OCI-LY7 (cell line): ENCODE measurements at regions not wholly inside any gene's neighbourhood (a gene's known extent, or its start where the extent isn't known, plus 50 kb on each side); places are given as distances from the start of the nearest gene placed in this dataset.

Experiments
- CTCF ChIP-seq: fragments of 200-600 bp; sonication (generic); conservative IDR thresholded peaks from 2 replicates; pipeline ENCODE4 v1.5.1; 2014; ENCODE audit warnings: mild to moderate bottlenecking, antibody characterized with exemption, low read length, moderate library complexity, mixed read lengths
- EZH2phosphoT487 ChIP-seq: fragments of 200-600 bp; sonication (generic); IDR thresholded peaks from 2 replicates; pipeline ENCODE4 v1.6.1; 2018; ENCODE audit warnings: low read depth, borderline replicate concordance, mild to moderate bottlenecking, mixed run types, antibody characterized with exemption, low read length, moderate library complexity, mixed read lengths

DNA sequence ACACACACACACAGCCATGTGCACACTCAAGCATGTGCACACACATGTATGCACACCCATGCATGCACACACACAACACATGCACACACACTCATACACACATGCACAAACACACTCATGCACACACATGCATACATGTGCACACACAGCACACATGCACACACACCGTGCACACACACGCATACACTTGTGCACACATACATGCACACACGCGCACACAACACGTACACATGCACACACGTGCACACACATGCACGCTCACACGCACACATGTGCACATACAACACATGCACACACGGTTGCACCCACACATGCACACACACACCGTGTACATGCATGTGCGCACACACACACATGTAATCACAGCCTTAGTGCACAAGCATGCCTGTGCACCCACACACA lies 230.4 kb upstream of the GSE1 start:
- TF ChIP-seq CTCF (no peak), EZH2phosphoT487 (no peak)
